ENCODE measurements at regions not wholly inside any gene's neighbourhood (a gene's known extent, or its start where the extent isn't known, plus 50 kb on each side); places are given as distances from the start of the nearest gene placed in this dataset.

DNA sequence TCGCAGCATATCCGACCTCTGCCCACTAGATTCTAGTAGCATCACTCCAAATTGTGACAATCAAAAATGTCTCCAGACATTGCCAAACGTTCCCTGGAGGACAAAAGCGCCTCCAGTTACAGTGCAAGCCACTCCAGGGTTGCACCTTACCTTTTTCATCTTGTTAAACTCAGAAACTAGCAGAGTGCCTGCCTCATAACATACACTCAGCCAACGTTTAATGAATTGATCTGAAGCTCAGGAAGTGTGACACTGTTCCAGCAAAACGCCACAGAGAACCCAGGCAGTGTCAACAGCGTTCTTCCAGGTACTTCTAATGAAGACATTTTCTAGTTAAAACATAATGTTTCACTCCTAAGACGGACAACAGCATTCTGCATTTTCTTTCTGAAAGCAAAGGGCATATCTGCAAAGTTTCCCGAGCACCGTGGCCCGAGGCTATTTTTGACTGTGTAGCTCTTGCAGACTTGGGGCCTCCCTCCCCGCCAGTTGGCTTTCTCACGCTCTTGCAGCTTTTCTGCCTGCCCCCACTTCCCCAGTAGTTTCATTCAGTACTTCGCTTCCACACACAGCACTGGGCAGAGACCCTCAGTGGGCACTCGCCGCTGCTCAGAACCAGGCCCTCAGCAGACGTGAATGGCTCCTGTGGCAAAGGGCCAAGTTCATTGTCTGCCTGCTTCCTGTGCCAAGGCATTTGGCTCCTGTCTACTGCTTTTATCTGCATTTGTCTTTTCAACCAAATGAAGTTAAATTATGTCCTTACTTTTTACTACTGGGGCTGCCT is 133.4 kb upstream of the TTC29 start:
- intact Hi-C loops (cut with DNase I, micrococcal nuclease) = no loop called here
- CTCF ChIA-PET = no interaction called here
- H3K4me3 Mint-ChIP-seq = no peak overlapping the region
- peaks cover 15% of the 10 kb centered on the region for H3K27me3 Mint-ChIP-seq
- H3K36me3 Mint-ChIP-seq (ENCODE audit: low read depth) = no peaks in the 10 kb centered on the region
- no peaks in the 10 kb centered on the region for H3K9me3 Mint-ChIP-seq (ENCODE audit: low read depth)
- no peak overlapping the region for H3K27ac Mint-ChIP-seq
- no peaks in the 10 kb centered on the region for H3K4me1 Mint-ChIP-seq
- ATAC-seq (no peak), DNase-seq (no peak)
- POLR2A ChIA-PET = no interaction called here

DNA sequence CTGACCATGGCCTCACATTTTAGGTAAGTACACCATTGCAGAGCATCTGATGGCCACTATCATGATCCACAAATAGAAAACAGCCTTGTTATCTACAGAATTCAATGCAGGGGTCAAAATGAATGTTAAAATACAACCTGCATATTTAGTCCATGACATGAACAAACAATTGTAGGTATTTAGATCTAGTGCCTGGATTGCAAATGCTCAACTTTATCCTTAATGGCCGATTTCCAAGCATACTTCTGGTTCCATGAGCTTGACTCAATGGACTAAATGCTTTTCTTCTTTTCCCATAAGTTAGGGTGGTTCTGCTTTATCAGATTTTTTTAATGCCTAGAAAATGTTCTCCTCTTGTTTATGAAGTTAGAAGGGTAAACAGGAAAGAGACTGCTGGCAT is 139.2 kb upstream of the TTC29 start:
- ChIA-PET CTCF (interaction anchor here (1.3 kb wide), 1 partner anchor 12 kb away, joined by 4 read pairs; no protein-coding TSS in a partner anchor), POLR2A (no interaction called here)
- Mint-ChIP-seq H3K36me3 (ENCODE audit: low read depth) (no peaks in the 10 kb centered on the region), H3K27me3 (peaks cover 11% of the 10 kb centered on the region), H3K4me3 (no peak overlapping the region), H3K4me1 (no peaks in the 10 kb centered on the region), H3K9me3 (ENCODE audit: low read depth) (no peaks in the 10 kb centered on the region), H3K27ac (no peak overlapping the region)
- ATAC-seq = no peak
- no peak for DNase-seq
- intact Hi-C loops (cut with DNase I, micrococcal nuclease) = no loop called here

DNA sequence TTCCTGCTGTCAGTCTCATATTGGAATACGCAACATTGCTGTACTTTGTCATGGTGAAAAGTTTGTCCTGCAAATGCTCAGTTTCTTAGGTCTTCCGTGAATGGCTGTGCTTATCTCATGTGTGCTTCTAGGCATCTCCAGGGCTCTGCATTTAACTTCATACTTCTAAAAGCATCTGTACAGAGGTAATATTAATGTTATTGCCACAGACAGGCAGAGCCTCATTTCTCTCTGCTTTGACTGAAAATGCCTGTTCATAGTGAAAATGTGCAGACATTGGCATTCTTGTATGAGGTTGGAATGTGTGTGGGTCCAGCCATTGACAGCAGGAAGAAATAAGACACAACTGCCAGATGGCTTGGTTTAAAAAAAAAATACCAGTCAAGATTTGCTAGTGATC is 140.1 kb upstream of the TTC29 start:
- ChIA-PET POLR2A (no interaction called here), CTCF (interaction anchor here (1.3 kb wide), 1 partner anchor 11 kb away, joined by 4 read pairs; no protein-coding TSS in a partner anchor)
- no peaks in the 10 kb centered on the region for H3K36me3 Mint-ChIP-seq (ENCODE audit: low read depth)
- DNase-seq (no peak), ATAC-seq (no peak)
- H3K9me3 Mint-ChIP-seq (ENCODE audit: low read depth) = no peaks in the 10 kb centered on the region
- no peak overlapping the region for H3K4me3 Mint-ChIP-seq
- H3K27ac Mint-ChIP-seq = no peak overlapping the region
- intact Hi-C loops (cut with DNase I, micrococcal nuclease) = no loop called here
- H3K27me3 Mint-ChIP-seq = peaks cover 14% of the 10 kb centered on the region
- no peaks in the 10 kb centered on the region for H3K4me1 Mint-ChIP-seq

DNA sequence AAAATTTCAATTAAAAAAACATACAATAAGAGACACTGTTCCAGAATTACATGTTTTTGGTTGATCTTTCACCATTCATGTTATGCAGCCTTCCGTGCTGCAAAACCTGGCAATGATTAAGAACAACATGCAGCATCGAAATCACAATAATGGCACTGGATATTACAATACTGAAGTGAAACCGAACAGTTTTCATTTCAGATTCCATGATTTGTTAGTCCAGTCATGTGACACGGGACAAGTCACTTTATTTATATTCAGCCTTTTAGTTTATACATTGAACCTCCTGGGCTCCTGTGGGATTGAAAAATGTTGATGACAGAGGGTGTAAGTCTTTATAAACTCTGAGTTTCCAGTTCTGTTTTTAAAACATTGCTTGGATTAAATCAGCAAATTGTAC is 142.5 kb upstream of the TTC29 start:
- no peaks in the 10 kb centered on the region for H3K9me3 Mint-ChIP-seq (ENCODE audit: low read depth)
- ChIA-PET POLR2A (no interaction called here), CTCF (interaction anchor here (0.6 to 1.4 kb wide), 2 partner anchors 9 to 49 kb away, joined by 3 to 6 read pairs; no protein-coding TSS in a partner anchor)
- no peak overlapping the region for H3K27ac Mint-ChIP-seq
- peaks cover 17% of the 10 kb centered on the region for H3K27me3 Mint-ChIP-seq
- no peak for ATAC-seq
- no peak for DNase-seq
- H3K4me1 Mint-ChIP-seq = no peaks in the 10 kb centered on the region
- H3K36me3 Mint-ChIP-seq (ENCODE audit: low read depth) = no peaks in the 10 kb centered on the region
- H3K4me3 Mint-ChIP-seq = no peak overlapping the region
- intact Hi-C loops (cut with DNase I, micrococcal nuclease) = no loop called here

DNA sequence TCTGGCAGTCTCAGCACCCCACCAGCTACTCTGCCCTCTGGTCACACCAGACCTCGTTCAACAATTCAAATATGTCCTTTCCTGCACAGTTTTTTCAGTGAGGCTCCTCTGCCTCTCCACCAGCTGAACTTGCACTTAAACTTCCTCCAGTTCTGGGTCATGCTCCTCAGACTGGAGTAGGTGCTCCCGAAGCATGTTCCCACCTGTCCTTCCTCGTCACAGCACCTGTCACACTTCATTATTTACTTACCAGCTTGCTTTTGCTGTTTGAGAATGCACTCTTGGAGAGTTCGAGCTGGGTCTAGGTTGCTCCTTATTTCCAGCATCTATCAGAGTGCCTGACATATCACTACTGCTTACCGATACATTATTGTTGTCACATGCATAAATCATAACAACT is 144.8 kb upstream of the TTC29 start:
- ATAC-seq (no peak), DNase-seq (no peak)
- Mint-ChIP-seq H3K4me3 (no peak overlapping the region), H3K27ac (no peak overlapping the region), H3K27me3 (peaks cover 17% of the 10 kb centered on the region), H3K9me3 (ENCODE audit: low read depth) (no peaks in the 10 kb centered on the region), H3K36me3 (ENCODE audit: low read depth) (no peaks in the 10 kb centered on the region), H3K4me1 (no peaks in the 10 kb centered on the region)
- CTCF ChIA-PET = interaction anchor here (0.8 to 2.4 kb wide), 3 partner anchors 9 to 71 kb away, joined by 4 to 11 read pairs (median 6); no protein-coding TSS in a partner anchor
- POLR2A ChIA-PET = no interaction called here
- intact Hi-C loops (cut with DNase I, micrococcal nuclease) = loop anchor here (10.0 kb wide), 1 partner anchor 996 kb away; no protein-coding TSS in a partner anchor

DNA sequence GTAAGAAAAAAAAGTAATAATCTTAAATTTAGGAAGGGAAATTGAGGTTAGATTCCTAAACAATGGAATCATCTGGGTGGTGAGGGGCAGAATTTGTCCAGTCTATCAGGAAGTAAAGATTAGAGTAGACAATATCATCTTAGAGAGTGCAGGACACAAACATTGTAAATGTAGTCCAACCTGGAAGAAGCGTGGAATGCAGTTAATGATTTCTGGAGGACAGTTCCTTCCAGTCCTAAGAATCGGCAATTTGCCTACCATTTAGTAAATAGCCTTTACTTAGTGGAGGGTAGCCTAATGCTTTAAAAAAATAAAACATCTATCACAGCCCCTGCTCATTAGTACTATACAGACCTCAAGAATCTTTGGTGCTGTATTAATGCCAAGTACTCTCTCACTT is 147.5 kb upstream of the TTC29 start:
- ChIA-PET POLR2A (no interaction called here), CTCF (interaction anchor here (0.5 kb wide), 1 partner anchor 76 kb away, joined by 4 read pairs; no protein-coding TSS in a partner anchor)
- intact Hi-C loops (cut with DNase I, micrococcal nuclease) = loop anchor here (10.0 kb wide), 1 partner anchor 998 kb away; no protein-coding TSS in a partner anchor

DNA sequence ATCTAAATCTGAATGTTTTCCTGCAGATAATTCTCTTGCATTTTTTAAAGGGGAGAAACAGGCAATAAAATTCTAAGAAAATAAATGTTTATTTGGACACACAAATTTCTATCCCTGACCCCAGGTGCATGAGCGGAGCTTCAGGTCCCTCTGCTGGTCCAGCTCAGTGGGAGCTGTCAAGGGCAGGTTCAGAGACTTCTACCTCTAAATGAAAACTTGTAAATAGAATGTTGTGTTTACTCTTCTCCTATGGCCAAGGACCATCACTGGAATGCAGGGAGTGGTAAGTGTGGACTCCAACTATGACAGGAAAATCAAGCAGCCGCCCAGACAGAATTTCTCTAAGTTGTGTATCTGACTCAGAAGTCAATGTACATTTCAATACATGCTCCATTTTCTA is 148.6 kb upstream of the TTC29 start:
- Mint-ChIP-seq H3K9me3 (ENCODE audit: low read depth) (no peaks in the 10 kb centered on the region), H3K4me1 (no peaks in the 10 kb centered on the region), H3K27me3 (peaks cover 15% of the 10 kb centered on the region), H3K36me3 (ENCODE audit: low read depth) (no peaks in the 10 kb centered on the region), H3K4me3 (no peak overlapping the region), H3K27ac (no peak overlapping the region)
- ATAC-seq (no peak), DNase-seq (no peak)
- ChIA-PET POLR2A (no interaction called here), CTCF (interaction anchor here (1.1 kb wide), 1 partner anchor 75 kb away, joined by 8 read pairs; no protein-coding TSS in a partner anchor)
- intact Hi-C loops (cut with DNase I, micrococcal nuclease) = loop anchor here (10.0 kb wide), 1 partner anchor 999 kb away; no protein-coding TSS in a partner anchor

More for the DNA sequence above, 147.5 kb upstream of the TTC29 start:
- Mint-ChIP-seq H3K27me3 (peaks cover 19% of the 10 kb centered on the region), H3K9me3 (ENCODE audit: low read depth) (no peaks in the 10 kb centered on the region), H3K27ac (no peak overlapping the region), H3K4me3 (no peak overlapping the region), H3K4me1 (no peaks in the 10 kb centered on the region), H3K36me3 (ENCODE audit: low read depth) (no peaks in the 10 kb centered on the region)
- DNase-seq (no peak), ATAC-seq (no peak)

DNA sequence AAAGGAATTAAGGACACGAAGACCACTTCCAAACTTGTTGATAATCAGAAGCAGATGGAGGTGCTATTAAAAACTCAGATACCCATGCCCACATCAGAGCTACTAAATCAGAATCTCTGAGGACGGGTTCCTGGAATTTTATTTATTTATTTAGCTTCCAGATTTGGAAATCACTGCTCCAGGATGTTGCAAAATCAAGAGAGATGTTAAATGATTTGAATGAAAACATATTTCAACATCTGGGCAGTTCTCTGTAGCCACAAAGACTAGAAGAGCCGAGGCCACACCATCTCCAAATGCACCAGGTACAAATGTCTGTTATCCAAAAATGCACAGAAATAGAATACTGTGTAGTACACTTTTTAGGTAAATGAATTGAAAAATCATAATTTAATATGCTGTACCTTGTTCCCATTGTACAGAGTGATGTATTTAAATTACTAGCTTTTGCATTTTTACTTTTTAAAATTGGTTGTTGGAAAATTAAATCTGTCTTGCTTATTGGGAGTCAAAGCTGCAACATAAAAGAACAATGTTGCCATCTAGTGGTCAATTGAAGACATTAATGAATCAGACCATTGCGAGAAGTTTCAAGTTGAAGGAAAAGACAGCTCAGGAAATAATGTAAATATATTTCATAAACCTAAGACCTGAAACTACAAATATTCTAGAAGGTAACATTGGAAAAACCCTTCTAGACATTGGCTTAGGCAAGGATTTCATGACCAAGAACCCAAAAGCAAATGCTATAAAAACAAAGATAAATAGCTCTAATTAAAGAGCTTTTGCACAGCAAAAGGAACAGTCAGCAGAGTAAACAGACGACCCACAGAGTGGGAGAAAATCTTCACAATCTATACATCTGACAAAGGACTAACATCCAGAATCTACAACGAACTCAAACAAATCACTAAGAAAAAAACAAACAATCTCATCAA is 151.3 kb upstream of the TTC29 start:
- DNase-seq = no peak
- POLR2A ChIA-PET = no interaction called here

DNA sequence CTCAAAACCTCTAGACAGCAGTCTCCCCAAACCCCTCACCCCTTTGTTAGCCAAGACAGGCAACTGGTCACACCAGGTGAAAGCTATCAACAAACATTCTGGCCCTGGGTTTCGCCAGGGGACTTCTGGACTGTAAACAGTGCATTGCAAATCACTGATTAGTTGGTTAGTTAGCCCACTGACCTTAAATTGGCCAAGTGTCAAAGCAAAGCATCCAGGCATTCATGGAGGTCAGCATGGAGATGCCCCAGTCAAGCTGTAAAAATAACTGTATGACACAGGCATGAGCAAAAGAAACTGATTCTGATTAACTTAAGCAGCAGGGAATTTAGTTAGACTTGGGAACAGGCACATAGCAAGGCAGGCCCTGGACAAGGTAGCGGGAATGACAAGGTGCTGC is 156.0 kb upstream of the TTC29 start:
- no peaks in the 10 kb centered on the region for H3K4me1 Mint-ChIP-seq
- DNase-seq (no peak), ATAC-seq (no peak)
- H3K9me3 Mint-ChIP-seq (ENCODE audit: low read depth) = no peaks in the 10 kb centered on the region
- CTCF ChIA-PET = interaction anchor here (0.6 to 6.7 kb wide), 2 partner anchors 82 to 516 kb away, joined by 4 to 122 read pairs; no protein-coding TSS in a partner anchor
- H3K27me3 Mint-ChIP-seq = peaks cover 16% of the 10 kb centered on the region
- H3K4me3 Mint-ChIP-seq = no peak overlapping the region
- no peak overlapping the region for H3K27ac Mint-ChIP-seq
- POLR2A ChIA-PET = no interaction called here
- no peaks in the 10 kb centered on the region for H3K36me3 Mint-ChIP-seq (ENCODE audit: low read depth)
- intact Hi-C loops (cut with DNase I, micrococcal nuclease) = no loop called here

More for the DNA sequence above, 151.3 kb upstream of the TTC29 start:
- no peak overlapping the region for H3K4me3 Mint-ChIP-seq
- intact Hi-C loops (cut with DNase I, micrococcal nuclease) = loop anchor here (1.0 to 10.0 kb wide), 5 partner anchors 78 to 1002 kb away; no protein-coding TSS in a partner anchor
- CTCF ChIA-PET = interaction anchor here (0.5 to 6.7 kb wide), 51 partner anchors 8 to 1627 kb away, joined by 3 to 122 read pairs (median 4); partner anchors contain the start of gene TTC29
- ATAC-seq = no peak
- H3K36me3 Mint-ChIP-seq (ENCODE audit: low read depth) = no peaks in the 10 kb centered on the region
- peaks cover 17% of the 10 kb centered on the region for H3K27me3 Mint-ChIP-seq
- H3K27ac Mint-ChIP-seq = no peak overlapping the region
- no peaks in the 10 kb centered on the region for H3K4me1 Mint-ChIP-seq
- no peaks in the 10 kb centered on the region for H3K9me3 Mint-ChIP-seq (ENCODE audit: low read depth)

DNA sequence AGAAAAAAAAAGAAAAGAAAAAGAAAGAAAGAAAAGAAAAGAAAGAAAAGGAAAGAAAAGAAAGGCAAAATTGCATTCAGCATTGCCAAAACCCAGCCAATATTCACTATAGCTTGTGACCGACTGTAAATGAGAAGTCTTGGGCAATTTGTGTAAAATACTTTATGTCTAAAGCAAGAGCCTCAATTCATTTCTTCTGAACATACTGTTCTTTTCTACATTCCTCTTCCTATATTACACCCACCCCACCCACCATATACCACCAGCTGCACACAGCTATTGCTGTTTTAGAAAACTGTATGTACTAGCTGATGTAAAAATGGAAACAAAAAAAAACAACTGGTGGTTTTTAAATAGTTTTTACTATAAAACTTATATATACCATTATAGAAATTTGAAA is 156.9 kb upstream of the TTC29 start:
- Mint-ChIP-seq H3K4me1 (no peaks in the 10 kb centered on the region), H3K9me3 (ENCODE audit: low read depth) (no peaks in the 10 kb centered on the region), H3K36me3 (ENCODE audit: low read depth) (no peaks in the 10 kb centered on the region), H3K4me3 (no peak overlapping the region), H3K27ac (no peak overlapping the region), H3K27me3 (peaks cover 10% of the 10 kb centered on the region)
- CTCF ChIA-PET = no interaction called here
- POLR2A ChIA-PET = no interaction called here
- ATAC-seq (no peak), DNase-seq (no peak)
- intact Hi-C loops (cut with DNase I, micrococcal nuclease) = no loop called here

DNA sequence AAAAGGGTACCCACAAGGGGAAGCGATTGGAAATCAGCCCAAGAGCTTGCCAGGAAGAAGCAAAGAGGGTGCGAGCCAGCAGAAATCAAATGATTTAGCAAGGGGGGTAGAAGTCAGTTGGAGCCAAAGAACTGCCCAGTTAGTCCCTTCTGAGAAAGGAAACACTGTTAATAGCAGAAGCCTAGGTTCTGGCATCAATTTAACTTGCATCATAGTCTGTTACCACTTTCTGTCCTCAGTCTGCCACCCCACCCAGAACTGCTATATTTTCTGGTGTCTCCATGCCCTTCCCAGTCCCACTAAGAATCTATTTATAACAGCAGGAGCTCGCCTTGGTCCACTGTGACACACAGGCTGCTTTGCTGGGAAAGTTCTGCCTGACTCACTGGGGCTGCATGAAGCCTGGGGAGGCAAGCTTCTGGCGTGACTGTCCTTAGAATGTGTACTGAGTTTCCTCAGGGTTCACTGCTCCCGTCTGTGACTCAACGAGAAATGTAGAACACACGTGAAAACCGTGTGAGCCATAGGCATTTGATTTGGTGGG is 157.8 kb upstream of the TTC29 start:
- no peaks in the 10 kb centered on the region for H3K4me1 Mint-ChIP-seq
- H3K27ac Mint-ChIP-seq = no peak overlapping the region
- ChIA-PET CTCF (no interaction called here), POLR2A (no interaction called here)
- no peaks in the 10 kb centered on the region for H3K9me3 Mint-ChIP-seq (ENCODE audit: low read depth)
- no peak for ATAC-seq
- H3K4me3 Mint-ChIP-seq = no peak overlapping the region
- H3K27me3 Mint-ChIP-seq = peaks cover 8% of the 10 kb centered on the region
- intact Hi-C loops (cut with DNase I, micrococcal nuclease) = no loop called here
- no peak for DNase-seq
- H3K36me3 Mint-ChIP-seq (ENCODE audit: low read depth) = no peaks in the 10 kb centered on the region

All from activated CD4-positive, alpha-beta T cell treated with anti-CD3 and anti-CD28 coated beads for 36 hours (primary cell).